GM19467 (cell line): ENCODE measurements at regions not wholly inside any gene's neighbourhood (a gene's known extent, or its start where the extent isn't known, plus 50 kb on each side); places are given as distances from the start of the nearest gene placed in this dataset.

Experiments used
- ATAC-seq: cut with Tn5 transposase; IDR thresholded peaks from one replicate; pipeline ENCODE4 v1.9.1; 2021; ENCODE audit warnings: mild to moderate bottlenecking, moderate library complexity; ENCODE audit not compliant: unreplicated experiment

- no peak for ATAC-seq
Measured at GRCh38 chr3:189455009-189455408, 176.2 kb upstream of the TP63 start.

- ATAC-seq, result no peak
Measured at GRCh38 chr3:189455641-189456417, 175.4 kb upstream of the TP63 start.

- ATAC-seq, result no peak
Measured at GRCh38 chr3:189457201-189457607, 174.0 kb upstream of the TP63 start.

GRCh38 chr3:189457631-189458412 is 173.4 kb upstream of the TP63 start:
- ATAC-seq, result no peak

GRCh38 chr3:189458528-189458927 is 172.7 kb upstream of the TP63 start:
- ATAC-seq, result no peak

GRCh38 chr3:189459231-189459630 is 172.0 kb upstream of the TP63 start:
- ATAC-seq, result no peak

GRCh38 chr3:189460511-189460910 is 170.7 kb upstream of the TP63 start:
- no peak for ATAC-seq

GRCh38 chr3:189464799-189465198 is 166.4 kb upstream of the TP63 start:
- ATAC-seq, result no peak

GRCh38 chr3:189466004-189466403 is 165.2 kb upstream of the TP63 start:
- no peak for ATAC-seq

- no peak for ATAC-seq
Measured at GRCh38 chr3:189467451-189467850, 163.7 kb upstream of the TP63 start.

- ATAC-seq, result no peak
Measured at GRCh38 chr3:189474944-189475343, 156.2 kb upstream of the TP63 start.

- ATAC-seq, result no peak
Measured at GRCh38 chr3:189477614-189478013, 153.6 kb upstream of the TP63 start.

- no peak for ATAC-seq
Measured at GRCh38 chr3:189486556-189486955, 144.6 kb upstream of the TP63 start.

- ATAC-seq, result no peak
Measured at GRCh38 chr3:189488241-189488767, 142.9 kb upstream of the TP63 start.

- no peak for ATAC-seq
Measured at GRCh38 chr3:189490337-189490736, 140.9 kb upstream of the TP63 start.

- ATAC-seq, result no peak
Measured at GRCh38 chr3:189490749-189491148, 140.4 kb upstream of the TP63 start.

- ATAC-seq, result no peak
Measured at GRCh38 chr3:189491831-189492230, 139.4 kb upstream of the TP63 start.

GRCh38 chr3:189493271-189493670 is 137.9 kb upstream of the TP63 start:
- ATAC-seq, result no peak

- no peak for ATAC-seq
Measured at GRCh38 chr3:189494632-189495031, 136.6 kb upstream of the TP63 start.

GRCh38 chr3:189496375-189497138 is 134.6 kb upstream of the TP63 start:
- no peak for ATAC-seq

GRCh38 chr3:189498995-189499704 is 132.0 kb upstream of the TP63 start:
- ATAC-seq, result no peak
